Stimulated activated CD8-positive, alpha-beta memory T cell treated with anti-CD3 and anti-CD28 coated beads, Interleukin-7, amount 100 ng/mL, for 24 hours (primary cell): ENCODE measurements at regions not wholly inside any gene's neighbourhood (a gene's known extent, or its start where the extent isn't known, plus 50 kb on each side); places are given as distances from the start of the nearest gene placed in this dataset.

ENCODE experiments used
- DNase-seq: peaks from one replicate; pipeline ENCODE4 v3.0.0-alpha.2; 2020; ENCODE audit warnings: low read depth

DNA sequence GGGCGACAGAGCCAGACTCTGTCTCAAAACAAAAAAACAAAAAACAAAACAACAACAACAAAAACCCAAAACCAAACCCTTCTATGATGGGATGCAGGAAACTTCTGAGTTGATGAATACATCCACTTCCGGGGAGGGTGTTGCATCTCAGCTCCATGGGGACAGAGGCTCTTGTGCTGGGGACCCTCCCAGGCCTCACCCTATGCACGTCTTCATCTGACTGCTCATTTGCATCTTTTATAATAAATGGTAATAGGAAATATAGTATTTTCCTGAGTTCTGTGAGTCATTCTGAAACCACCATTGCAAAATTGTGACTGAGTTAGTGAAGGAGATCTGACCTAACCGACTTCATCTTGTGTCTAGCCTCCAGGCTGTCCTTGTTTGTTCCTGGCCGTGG lies 109.5 kb upstream of the SLC28A3 start:
- DNase-seq = no peak

DNA sequence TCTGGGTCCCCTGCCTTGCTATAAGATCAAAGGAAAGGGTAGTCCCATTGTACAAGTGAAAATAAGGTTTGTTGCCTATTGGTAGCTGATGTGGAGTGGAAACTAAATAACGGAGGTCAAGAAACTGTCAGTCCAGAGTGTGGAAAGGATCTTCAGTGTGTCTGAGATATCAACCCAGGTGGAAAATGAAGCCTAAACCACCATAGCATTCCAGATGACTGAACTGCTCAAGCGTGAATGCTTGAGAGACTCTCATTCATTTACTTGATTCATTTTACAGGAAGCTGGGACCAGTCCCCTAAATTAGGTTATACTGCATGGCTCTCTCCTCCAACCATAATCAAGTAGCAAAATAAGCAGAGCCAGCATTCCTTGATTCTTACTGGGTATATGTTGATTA lies 116.0 kb upstream of the SLC28A3 start:
- DNase-seq = no peak

DNA sequence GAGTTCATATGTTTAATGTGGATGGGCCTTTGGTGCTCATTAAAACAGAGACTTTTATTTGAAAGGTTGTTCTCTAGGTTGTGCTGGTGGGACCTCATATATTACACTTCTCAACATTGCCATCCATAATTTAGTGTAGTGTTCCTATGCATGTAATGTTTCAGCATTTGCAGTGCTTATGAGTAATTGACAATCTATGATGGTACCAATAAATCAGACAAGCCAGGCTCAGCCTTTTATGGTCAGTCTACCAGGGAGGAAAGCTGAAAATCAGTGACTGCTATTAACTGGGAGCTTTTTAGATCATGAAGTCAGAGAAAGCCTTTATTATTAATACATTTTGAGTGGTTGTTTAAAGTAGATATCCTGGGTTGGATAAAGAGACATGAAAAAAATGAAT lies 120.1 kb upstream of the SLC28A3 start:
- DNase-seq = no peak

- no peak for DNase-seq
Measured at GRCh38 chr9:84463272-84463671, 122.7 kb upstream of the SLC28A3 start.

DNA sequence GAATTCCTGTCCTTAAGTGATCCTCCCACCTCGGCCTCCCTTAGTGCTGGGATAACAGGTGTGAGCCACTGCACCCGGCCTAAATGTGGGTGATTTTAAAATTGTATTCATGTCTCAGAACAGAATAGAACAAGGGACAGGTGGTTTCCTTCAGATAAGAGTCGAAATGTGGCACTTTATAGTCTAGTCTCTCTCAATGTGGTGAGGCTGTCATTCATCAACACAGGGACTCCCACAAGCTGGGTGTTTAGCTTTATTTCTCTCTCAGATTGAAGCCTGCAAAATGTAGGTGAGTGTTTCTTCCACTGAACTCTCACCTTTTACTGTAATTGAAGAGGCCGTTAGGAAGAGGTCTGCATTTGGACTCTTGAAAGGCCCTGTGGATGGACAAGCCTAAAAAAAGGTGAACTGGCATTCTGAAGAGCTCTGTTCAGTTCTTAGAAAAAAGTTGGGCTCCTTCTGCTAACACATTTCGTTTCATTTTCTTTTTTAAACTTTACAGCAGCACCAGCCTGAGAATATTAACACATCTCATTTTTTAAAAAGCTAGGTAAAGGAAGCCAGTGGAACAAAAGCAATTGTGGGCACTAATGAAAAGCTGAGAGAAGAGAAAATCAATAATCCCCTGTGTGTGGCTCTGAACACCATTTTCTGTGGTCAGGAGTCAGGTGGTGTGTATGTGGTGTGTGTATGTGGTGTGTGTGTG lies 126.2 kb upstream of the SLC28A3 start:
- DNase-seq = no peak

DNA sequence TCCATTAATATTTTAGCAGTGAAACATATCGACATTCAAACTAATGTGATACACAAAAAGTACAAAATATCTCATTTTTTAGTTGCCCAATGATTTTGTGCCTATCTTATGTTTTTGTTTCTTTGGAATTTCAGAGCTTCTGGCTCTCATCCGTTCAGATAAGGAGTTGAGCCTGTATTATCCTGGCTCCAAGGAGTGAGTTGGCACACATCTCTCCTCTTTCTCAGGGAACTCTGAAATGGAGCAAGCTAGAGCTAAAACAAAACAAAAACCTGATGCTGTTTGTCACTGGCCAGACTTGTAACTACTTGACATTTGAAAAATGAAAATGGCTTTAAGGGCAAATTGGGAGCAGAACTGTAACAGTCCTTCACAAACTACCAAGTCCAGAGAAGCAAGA lies 131.3 kb upstream of the SLC28A3 start:
- no peak for DNase-seq

DNA sequence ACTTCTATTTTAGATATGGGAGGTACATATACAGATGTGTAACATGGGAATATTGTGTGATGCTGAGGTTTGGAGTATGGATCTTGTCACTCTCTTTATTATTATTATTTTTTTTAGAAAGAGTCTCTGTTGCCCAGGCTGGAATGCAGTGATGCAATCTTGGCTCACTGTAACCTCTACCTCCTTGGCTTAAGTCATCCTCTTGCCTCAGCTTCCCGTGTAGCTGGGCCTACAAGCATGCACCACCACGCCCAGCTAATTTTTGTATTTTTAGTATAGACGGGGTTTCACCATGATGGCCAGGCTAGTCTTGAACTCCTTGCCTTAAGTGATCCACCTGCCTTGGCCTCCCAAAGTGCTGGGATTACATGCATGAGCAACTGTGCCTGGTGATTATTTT lies 138.4 kb upstream of the SLC28A3 start:
- no peak for DNase-seq

DNA sequence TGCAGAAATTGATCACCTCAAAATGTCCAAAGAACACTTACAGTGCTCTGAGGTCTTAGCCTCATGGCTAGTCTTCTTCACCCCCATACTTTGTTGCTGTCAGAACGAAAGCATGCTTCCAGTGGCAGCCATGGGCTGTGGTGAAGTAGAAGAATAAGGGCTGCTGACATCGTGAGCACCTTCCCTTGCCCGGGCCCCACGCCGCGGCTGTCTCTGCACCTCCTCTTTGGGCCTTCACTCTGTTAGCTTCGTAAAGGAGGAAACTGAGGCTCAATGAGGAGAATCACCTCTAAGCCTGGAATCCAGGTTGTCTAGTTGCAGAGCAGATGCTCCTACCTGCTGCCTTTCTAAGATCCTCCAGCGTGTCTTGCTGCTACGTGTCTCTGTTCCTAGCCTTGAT lies 139.5 kb upstream of the SLC28A3 start:
- no peak for DNase-seq

- no peak for DNase-seq
Measured at GRCh38 chr9:84481231-84481630, 140.7 kb upstream of the SLC28A3 start.

DNA sequence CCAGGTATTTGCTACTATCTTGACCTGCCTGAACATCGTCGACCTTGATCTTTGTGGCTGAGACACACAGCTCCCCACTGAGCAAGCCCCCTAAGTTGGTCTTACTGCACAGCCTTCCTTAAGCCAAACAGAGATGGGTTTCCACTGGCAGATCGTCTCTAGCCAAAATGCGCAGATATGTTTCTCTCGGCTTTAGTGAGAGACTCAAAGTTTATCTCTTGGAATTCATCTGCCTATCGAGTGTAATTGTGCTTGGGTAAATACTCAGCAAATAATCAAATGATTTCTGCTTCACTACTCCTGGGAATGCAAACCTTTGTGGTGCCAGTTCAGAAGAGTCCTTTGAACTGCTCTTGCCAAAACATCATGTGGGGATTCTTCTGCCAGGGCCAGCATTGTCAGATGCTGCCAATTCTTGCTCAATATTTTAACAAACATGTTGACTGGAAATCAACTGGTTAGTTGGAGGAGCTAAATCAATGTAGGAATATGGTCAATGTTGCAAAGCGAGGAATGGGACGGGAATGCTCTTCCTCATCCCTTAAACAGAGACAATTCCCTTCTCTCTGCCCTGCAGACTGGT lies 141.2 kb upstream of the SLC28A3 start:
- no peak for DNase-seq

DNA sequence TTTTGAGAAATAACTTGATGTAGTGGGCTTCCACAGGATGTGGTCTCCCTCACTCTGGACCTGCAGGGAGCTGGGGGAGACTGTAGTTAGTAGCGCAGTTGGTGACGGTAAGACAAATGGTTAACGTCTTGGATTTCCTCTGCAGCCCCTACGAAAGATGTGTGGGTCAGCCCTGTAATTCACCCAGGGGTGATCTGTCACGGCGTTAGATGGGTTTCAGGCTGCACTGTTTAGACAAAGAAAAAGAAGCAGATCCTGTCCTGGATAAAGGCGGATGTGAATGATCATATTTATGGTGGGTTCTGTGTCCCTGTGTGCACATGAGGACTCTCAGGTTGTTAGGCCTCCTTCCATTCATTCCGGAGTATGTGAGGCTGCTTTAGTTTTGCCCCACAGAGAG lies 142.0 kb upstream of the SLC28A3 start:
- DNase-seq = no peak

GRCh38 chr9:84484172-84484571 lies 143.6 kb upstream of the SLC28A3 start:
- no peak for DNase-seq

GRCh38 chr9:84485539-84485938 lies 145.0 kb upstream of the SLC28A3 start:
- DNase-seq = no peak

DNA sequence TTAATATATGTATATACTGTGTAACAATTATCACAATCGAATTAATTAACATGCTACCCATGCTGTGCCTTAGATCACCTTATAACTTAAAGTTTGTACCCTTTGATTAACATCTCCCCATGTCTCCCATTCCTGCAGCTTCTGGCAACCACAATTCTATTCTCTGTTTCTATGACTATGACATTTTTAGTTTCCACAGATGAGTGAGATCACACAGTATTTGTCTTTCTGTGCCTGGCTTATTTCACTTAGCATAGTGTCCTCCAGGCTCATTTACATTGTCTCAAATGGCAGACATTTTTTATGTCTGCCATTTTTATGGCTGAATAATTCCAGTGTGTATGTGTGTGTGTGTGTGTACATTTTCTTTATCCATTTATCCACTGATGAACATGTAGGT lies 146.1 kb upstream of the SLC28A3 start:
- DNase-seq = no peak

DNA sequence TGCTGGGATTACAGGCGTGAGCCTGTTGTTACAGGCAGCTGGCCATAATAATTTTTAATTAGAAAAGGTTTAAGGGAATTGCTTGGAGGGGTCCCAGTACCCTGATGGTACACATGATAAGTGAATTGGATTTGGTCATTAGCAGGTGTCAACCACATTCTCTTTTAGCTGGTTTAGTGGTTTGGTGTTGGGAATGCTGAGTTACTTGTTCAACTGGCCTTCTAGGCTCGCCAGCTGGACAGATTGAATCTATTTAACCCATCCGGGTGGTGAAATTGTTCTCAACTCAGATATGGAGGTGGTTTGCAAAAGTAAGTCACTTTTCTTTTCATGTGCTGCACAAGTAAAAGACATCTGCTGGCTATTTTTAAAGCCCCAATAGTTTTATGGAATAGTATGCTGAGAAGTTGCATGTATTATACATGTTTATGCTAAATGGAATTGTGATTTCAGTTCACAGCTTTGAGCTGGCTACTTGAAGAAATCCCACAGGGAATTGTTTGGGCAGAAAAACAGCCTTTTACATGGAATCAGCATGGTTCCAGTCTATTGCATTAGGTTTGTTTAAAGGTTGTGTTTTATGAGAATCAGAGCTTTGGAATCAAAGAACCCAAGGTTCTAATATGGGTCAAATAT lies 149.8 kb upstream of the SLC28A3 start:
- DNase-seq = no peak

- no peak for DNase-seq
Measured at GRCh38 chr9:84490842-84491325, 150.3 kb upstream of the SLC28A3 start.

DNA sequence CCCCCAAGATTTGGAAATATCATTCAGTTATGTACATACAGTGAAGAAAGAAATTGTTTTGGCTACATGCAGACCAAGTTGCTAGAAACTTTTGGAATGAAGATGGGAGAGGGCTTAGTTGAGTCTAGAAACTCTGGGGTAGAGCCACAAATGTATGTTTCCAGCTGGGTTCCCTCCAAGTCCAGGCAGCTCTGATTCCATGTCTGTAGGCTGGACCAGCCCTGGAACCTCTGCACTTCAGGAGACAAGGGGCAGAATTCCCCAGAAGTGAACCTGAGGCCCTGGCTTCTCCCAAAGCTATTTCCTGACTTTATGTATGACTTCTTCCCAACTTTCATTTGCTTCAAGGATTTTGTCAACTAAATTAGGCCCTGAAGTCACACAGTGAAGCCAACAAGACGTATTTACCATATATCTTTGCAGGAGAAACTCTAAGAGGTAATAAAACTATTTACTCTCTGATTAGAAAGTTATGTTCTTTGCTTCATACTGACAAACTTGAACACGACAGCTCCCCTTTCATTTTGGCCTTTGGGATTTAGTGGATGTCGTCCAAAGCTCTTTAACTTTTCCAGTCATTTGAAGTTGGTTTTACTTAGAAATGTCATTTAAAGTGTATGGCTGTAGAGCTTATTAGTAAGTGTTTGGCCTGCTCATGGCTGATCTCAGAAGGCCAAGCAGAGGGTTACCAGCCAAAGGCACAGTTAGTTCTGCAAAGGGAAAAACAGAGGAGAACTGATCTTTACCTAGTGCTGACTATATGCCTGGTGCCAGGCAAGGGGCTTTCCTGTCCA lies 152.0 kb upstream of the SLC28A3 start:
- no peak for DNase-seq

DNA sequence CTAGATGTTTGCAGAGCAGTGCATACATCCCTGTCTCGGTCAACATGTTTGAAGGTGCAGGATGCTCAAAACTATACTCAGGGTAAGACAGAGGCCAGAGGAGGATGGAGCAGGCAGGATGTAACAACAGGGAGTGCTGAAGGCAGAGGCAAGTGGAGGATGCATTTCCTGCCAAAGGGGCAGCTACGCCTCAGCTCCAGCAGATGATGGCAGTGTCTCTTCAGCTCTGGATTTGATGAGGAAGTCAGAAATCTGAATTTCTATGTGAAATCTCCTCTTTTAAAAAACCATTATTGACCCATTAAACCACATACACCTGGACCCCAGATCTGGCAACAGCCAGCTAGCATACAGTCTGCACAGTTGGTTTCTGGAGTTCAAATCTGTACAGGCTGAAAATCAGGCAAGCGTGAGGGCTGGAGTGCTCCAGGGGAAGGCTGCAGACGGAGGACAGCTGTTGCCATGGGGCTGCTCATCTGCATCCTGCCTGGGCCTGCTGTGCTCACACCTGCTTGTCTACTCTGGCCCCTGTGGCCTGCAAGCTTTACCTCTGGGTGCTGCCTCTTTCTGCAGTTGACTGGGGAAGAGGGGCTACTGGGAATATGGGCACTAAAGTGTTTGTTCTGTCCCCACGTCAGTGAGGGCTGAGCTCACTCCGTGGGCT lies 152.9 kb upstream of the SLC28A3 start:
- no peak for DNase-seq

GRCh38 chr9:84499969-84500582 lies 159.5 kb upstream of the SLC28A3 start:
- no peak for DNase-seq

GRCh38 chr9:84500826-84501225 lies 160.3 kb upstream of the SLC28A3 start:
- DNase-seq = no peak

DNA sequence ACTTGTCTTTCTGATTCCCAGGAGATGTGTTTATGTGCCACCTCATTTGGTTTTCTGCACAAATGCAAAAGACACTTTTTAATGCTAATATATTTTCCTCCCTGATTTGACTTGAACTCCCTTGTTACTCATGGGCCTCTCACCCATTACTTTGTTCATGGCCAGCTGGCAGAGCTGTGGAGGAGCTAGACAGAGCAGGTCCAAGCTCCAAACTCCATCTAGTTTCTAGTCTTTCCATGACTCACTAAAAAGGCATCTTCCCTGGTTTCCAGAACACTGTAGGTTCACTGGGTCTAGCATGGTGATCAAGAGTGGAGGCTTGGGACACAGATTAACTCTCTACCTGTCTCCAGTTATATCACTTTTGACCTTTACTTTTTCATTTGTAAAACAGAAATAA lies 161.0 kb upstream of the SLC28A3 start:
- no peak for DNase-seq

- DNase-seq = no peak
Measured at GRCh38 chr9:84502066-84502465, 161.5 kb upstream of the SLC28A3 start.
